GM19452 (cell line): ENCODE measurements at regions not wholly inside any gene's neighbourhood (a gene's known extent, or its start where the extent isn't known, plus 50 kb on each side); places are given as distances from the start of the nearest gene placed in this dataset.
"Not testable (repeated sequence)": the region's sequence is repeated elsewhere in the genome, so short reads cannot be mapped to it uniquely, and the experiment has no call there.

Experiments used
- ATAC-seq: cut with Tn5 transposase; IDR thresholded peaks from one replicate; pipeline ENCODE4 v1.9.1; 2021; ENCODE audit not compliant: unreplicated experiment

GRCh38 chr3:125697126-125697525 is 101.8 kb upstream of the OSBPL11 start:
- not testable (repeated sequence) for ATAC-seq

- not testable (repeated sequence) for ATAC-seq
These were observed 102.8 kb upstream of the OSBPL11 start for GRCh38 chr3:125697979-125698640.

GRCh38 chr3:125715651-125716050 is 120.4 kb upstream of the OSBPL11 start:
- ATAC-seq = no peak

- not testable (repeated sequence) for ATAC-seq
These were observed 136.9 kb upstream of the OSBPL11 start for GRCh38 chr3:125732151-125732550.

- ATAC-seq = not testable (repeated sequence)
These were observed 146.9 kb upstream of the OSBPL11 start for GRCh38 chr3:125741991-125742718.

GRCh38 chr3:125742845-125743244 is 147.5 kb upstream of the OSBPL11 start:
- not testable (repeated sequence) for ATAC-seq

GRCh38 chr3:125757050-125757449 is 161.8 kb upstream of the OSBPL11 start:
- not testable (repeated sequence) for ATAC-seq

- not testable (repeated sequence) for ATAC-seq
These were observed 163.4 kb upstream of the OSBPL11 start for GRCh38 chr3:125758641-125759130.

- ATAC-seq = not testable (repeated sequence)
These were observed 167.3 kb upstream of the OSBPL11 start for GRCh38 chr3:125762601-125763000.

GRCh38 chr3:125766285-125766826 is 171.1 kb upstream of the OSBPL11 start:
- ATAC-seq = not testable (repeated sequence)

GRCh38 chr3:125766931-125767330 is 171.6 kb upstream of the OSBPL11 start:
- ATAC-seq = not testable (repeated sequence)

GRCh38 chr3:125767641-125768040 is 172.3 kb upstream of the OSBPL11 start:
- ATAC-seq = no peak

GRCh38 chr3:125768821-125769220 is 173.5 kb upstream of the OSBPL11 start:
- ATAC-seq = not testable (repeated sequence)

GRCh38 chr3:125771506-125771905 is 176.2 kb upstream of the OSBPL11 start:
- ATAC-seq = not testable (repeated sequence)

GRCh38 chr3:125774433-125775034 is 179.2 kb upstream of the OSBPL11 start:
- not testable (repeated sequence) for ATAC-seq

- ATAC-seq = not testable (repeated sequence)
These were observed 179.8 kb upstream of the OSBPL11 start for GRCh38 chr3:125775106-125775505.

- not testable (repeated sequence) for ATAC-seq
These were observed 180.5 kb upstream of the OSBPL11 start for GRCh38 chr3:125775606-125776294.

GRCh38 chr3:125779276-125779675 is 184.0 kb upstream of the OSBPL11 start:
- ATAC-seq = not testable (repeated sequence)

- ATAC-seq = not testable (repeated sequence)
These were observed 184.6 kb upstream of the OSBPL11 start for GRCh38 chr3:125779918-125780317.

GRCh38 chr3:125781678-125782077 is 186.4 kb upstream of the OSBPL11 start:
- ATAC-seq = not testable (repeated sequence)

- ATAC-seq = not testable (repeated sequence)
These were observed 178.7 kb upstream of the ROPN1B start for GRCh38 chr3:125790312-125790711.
